Mucosa of descending colon (tissue), 3 donors: ENCODE measurements at regions not wholly inside any gene's neighbourhood (a gene's known extent, or its start where the extent isn't known, plus 50 kb on each side); places are given as distances from the start of the nearest gene placed in this dataset.

Experiments used
- ATAC-seq: fragments of 200-7000 bp; cut with Tn5 transposase; one replicate; pipeline ENCODE4 v1.9.1; 2020; ENCODE audit warnings: mild to moderate bottlenecking, moderate library complexity
- DNase-seq, 3 donors: peaks; one replicate each; pipeline ENCODE4 v3.0.0-alpha.2; 2020
- H3K36me3 ChIP-seq: fragments of 200-600 bp; one replicate; pipeline ENCODE4 v1.8.0; 2021; ENCODE audit warnings: low read depth, mild to moderate bottlenecking
- H3K4me1 ChIP-seq: fragments of 200-600 bp; one replicate; pipeline ENCODE4 v1.8.0; 2021; ENCODE audit warnings: low read depth, mild to moderate bottlenecking
- H3K4me3 ChIP-seq: fragments of 200-600 bp; one replicate; pipeline ENCODE4 v1.8.0; 2021; ENCODE audit warnings: mild to moderate bottlenecking
- H3K9me3 ChIP-seq: fragments of 200-600 bp; one replicate; pipeline ENCODE4 v1.8.0; 2021; ENCODE audit warnings: mild to moderate bottlenecking
- intact Hi-C, 2 donors: fragments of 100-400 bp; cut with DNase I in 1 of 2; cut with micrococcal nuclease in 1 of 2; formaldehyde crosslinking; loops; one replicate each; pipeline versions ENCODE4 v1.11.0 to v1.11.1; 2022; cut with DNase I, micrococcal nuclease
- TF ChIP-seq, protein P1 (sequence below): fragments of 200-600 bp; IDR thresholded peaks from one replicate; pipeline ENCODE4 v1.8.0; 2022; ENCODE audit warnings: antibody characterized with exemption, mild to moderate bottlenecking
- donor health status: DM: no; HTN: no; CAD: no; lungs with moderate emphysema.
- donor health status: DM: no; HTN: no; CAD: no.
- donor health status: DM: no; HTN: yes; CAD: no.

GRCh38 chr11:45518141-45518832, 147.1 kb downstream of the CHST1 start:
- Histone ChIP-seq H3K4me1 (no peaks in the 10 kb centered on the region), H3K9me3 (no peaks in the 10 kb centered on the region), H3K4me3 (no peak overlapping the region), H3K36me3 (no peaks in the 10 kb centered on the region)
- ATAC-seq (no peak), DNase-seq (no peak)
- TF ChIP-seq, protein P1, sequence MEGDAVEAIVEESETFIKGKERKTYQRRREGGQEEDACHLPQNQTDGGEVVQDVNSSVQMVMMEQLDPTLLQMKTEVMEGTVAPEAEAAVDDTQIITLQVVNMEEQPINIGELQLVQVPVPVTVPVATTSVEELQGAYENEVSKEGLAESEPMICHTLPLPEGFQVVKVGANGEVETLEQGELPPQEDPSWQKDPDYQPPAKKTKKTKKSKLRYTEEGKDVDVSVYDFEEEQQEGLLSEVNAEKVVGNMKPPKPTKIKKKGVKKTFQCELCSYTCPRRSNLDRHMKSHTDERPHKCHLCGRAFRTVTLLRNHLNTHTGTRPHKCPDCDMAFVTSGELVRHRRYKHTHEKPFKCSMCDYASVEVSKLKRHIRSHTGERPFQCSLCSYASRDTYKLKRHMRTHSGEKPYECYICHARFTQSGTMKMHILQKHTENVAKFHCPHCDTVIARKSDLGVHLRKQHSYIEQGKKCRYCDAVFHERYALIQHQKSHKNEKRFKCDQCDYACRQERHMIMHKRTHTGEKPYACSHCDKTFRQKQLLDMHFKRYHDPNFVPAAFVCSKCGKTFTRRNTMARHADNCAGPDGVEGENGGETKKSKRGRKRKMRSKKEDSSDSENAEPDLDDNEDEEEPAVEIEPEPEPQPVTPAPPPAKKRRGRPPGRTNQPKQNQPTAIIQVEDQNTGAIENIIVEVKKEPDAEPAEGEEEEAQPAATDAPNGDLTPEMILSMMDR, result no peak
- intact Hi-C loops, result no loop called here

- DNase-seq, result no peak
- no peak for ATAC-seq
- TF ChIP-seq, protein P1, result no peak
- no peaks in the 10 kb centered on the region for H3K9me3 ChIP-seq
- intact Hi-C loops, result no loop called here
- no peaks in the 10 kb centered on the region for H3K36me3 ChIP-seq
- no peak overlapping the region for H3K4me3 ChIP-seq
- H3K4me1 ChIP-seq, result no peaks in the 10 kb centered on the region
Measured at GRCh38 chr11:45517171-45517770, 148.2 kb downstream of the CHST1 start.

GRCh38 chr11:45513821-45514340, 151.5 kb downstream of the CHST1 start:
- no peaks in the 10 kb centered on the region for H3K36me3 ChIP-seq
- intact Hi-C loops, result no loop called here
- ATAC-seq, result no peak
- no peak for DNase-seq
- no peaks in the 10 kb centered on the region for H3K4me1 ChIP-seq
- TF ChIP-seq, protein P1, result no peak
- H3K9me3 ChIP-seq, result no peaks in the 10 kb centered on the region
- H3K4me3 ChIP-seq, result no peak overlapping the region

GRCh38 chr11:45512471-45513148, 152.8 kb downstream of the CHST1 start:
- H3K4me3 ChIP-seq, result no peak overlapping the region

GRCh38 chr11:45511566-45511965, 153.9 kb downstream of the CHST1 start:
- no peak overlapping the region for H3K4me3 ChIP-seq
- H3K9me3 ChIP-seq, result no peaks in the 10 kb centered on the region
- DNase-seq, result no peak
- no peaks in the 10 kb centered on the region for H3K36me3 ChIP-seq
- no peaks in the 10 kb centered on the region for H3K4me1 ChIP-seq
- intact Hi-C loops, result no loop called here
- ATAC-seq, result no peak
- TF ChIP-seq, protein P1, result no peak

More at GRCh38 chr11:45512471-45513148, 152.8 kb downstream of the CHST1 start:
- Histone ChIP-seq H3K9me3 (no peaks in the 10 kb centered on the region), H3K36me3 (no peaks in the 10 kb centered on the region), H3K4me1 (no peaks in the 10 kb centered on the region)
- ATAC-seq, result no peak
- intact Hi-C loops, result no loop called here
- TF ChIP-seq, protein P1, result no peak
- DNase-seq, result no peak
